ENCODE measurements at regions not wholly inside any gene's neighbourhood (a gene's known extent, or its start where the extent isn't known, plus 50 kb on each side); places are given as distances from the start of the nearest gene placed in this dataset.
"Not testable (repeated sequence)": the region's sequence is repeated elsewhere in the genome, so short reads cannot be mapped to it uniquely, and the experiment has no call there.

- DNase-seq (ENCODE audit: low read depth), result no peak
Observed at GRCh38 chr6:144615870-144616269, 330.7 kb downstream of the UTRN start.

GRCh38 chr6:144617191-144617590 is 332.1 kb downstream of the UTRN start:
- no peak for DNase-seq (ENCODE audit: low read depth)

- DNase-seq (ENCODE audit: low read depth), result no peak
Observed at GRCh38 chr6:144617708-144618107, 332.6 kb downstream of the UTRN start.

- no peak for DNase-seq (ENCODE audit: low read depth)
Observed at GRCh38 chr6:144619966-144620365, 334.8 kb downstream of the UTRN start.

GRCh38 chr6:144621332-144621731 is 336.2 kb downstream of the UTRN start:
- no peak for DNase-seq (ENCODE audit: low read depth)

GRCh38 chr6:144624246-144624645 is 339.1 kb downstream of the UTRN start:
- DNase-seq (ENCODE audit: low read depth), result no peak

GRCh38 chr6:144624716-144625115 is 339.6 kb downstream of the UTRN start:
- no peak for DNase-seq (ENCODE audit: low read depth)

GRCh38 chr6:144630857-144631256 is 345.7 kb downstream of the UTRN start:
- no peak for DNase-seq (ENCODE audit: low read depth)

- no peak for DNase-seq (ENCODE audit: low read depth)
Observed at GRCh38 chr6:144632266-144632665, 347.1 kb downstream of the UTRN start.

GRCh38 chr6:144633886-144634285 is 348.8 kb downstream of the UTRN start:
- no peak for DNase-seq (ENCODE audit: low read depth)

- no peak for DNase-seq (ENCODE audit: low read depth)
Observed at GRCh38 chr6:144634371-144634770, 349.2 kb downstream of the UTRN start.

GRCh38 chr6:144635051-144635450 is 349.9 kb downstream of the UTRN start:
- DNase-seq (ENCODE audit: low read depth), result no peak

- DNase-seq (ENCODE audit: low read depth), result not testable (repeated sequence)
Observed at GRCh38 chr6:144636025-144636424, 350.9 kb downstream of the UTRN start.

- DNase-seq (ENCODE audit: low read depth), result no peak
Observed at GRCh38 chr6:144637541-144637940, 352.4 kb downstream of the UTRN start.

- DNase-seq (ENCODE audit: low read depth), result no peak
Observed at GRCh38 chr6:144639654-144640053, 354.5 kb downstream of the UTRN start.

GRCh38 chr6:144641286-144641685 is 356.2 kb downstream of the UTRN start:
- no peak for DNase-seq (ENCODE audit: low read depth)

- DNase-seq (ENCODE audit: low read depth), result no peak
Observed at GRCh38 chr6:144644776-144645175, 359.6 kb downstream of the UTRN start.

- DNase-seq (ENCODE audit: low read depth), result no peak
Observed at GRCh38 chr6:144646093-144647056, 361.2 kb downstream of the UTRN start.

- DNase-seq (ENCODE audit: low read depth), result no peak
Observed at GRCh38 chr6:144647406-144647964, 362.4 kb downstream of the UTRN start.

GRCh38 chr6:144647971-144648651 is 363.0 kb downstream of the UTRN start:
- DNase-seq (ENCODE audit: low read depth), result no peak

- no peak for DNase-seq (ENCODE audit: low read depth)
Observed at GRCh38 chr6:144649085-144649484, 363.9 kb downstream of the UTRN start.

- DNase-seq (ENCODE audit: low read depth), result no peak
Observed at GRCh38 chr6:144651234-144651633, 366.1 kb downstream of the UTRN start.

Data from stromal cell of bone marrow (primary cell).